HepG2 (cell line): ENCODE measurements at regions not wholly inside any gene's neighbourhood (a gene's known extent, or its start where the extent isn't known, plus 50 kb on each side); places are given as distances from the start of the nearest gene placed in this dataset.

Source experiments
- ATF2 ChIP-seq: sonication (generic); formaldehyde crosslinking; IDR thresholded peaks from 2 replicates; pipeline ENCODE4 v1.4.0; 2020; ENCODE audit warnings: missing genetic modification reagents
- CHCHD3 ChIP-seq: sonication (generic); formaldehyde crosslinking; IDR thresholded peaks from 2 replicates; pipeline ENCODE4 v1.8.0; 2022; ENCODE audit warnings: mild to moderate bottlenecking, missing genetic modification reagents, moderate library complexity
- GFI1 ChIP-seq: sonication (generic); formaldehyde crosslinking; IDR thresholded peaks from 2 replicates; pipeline ENCODE4 v1.5.0; 2020; ENCODE audit warnings: missing genetic modification reagents, mild to moderate bottlenecking, borderline replicate concordance
- HNRNPL ChIP-seq: fragments of 200-400 bp; formaldehyde crosslinking; IDR thresholded peaks from 2 replicates; pipeline ENCODE4 v1.6.1; 2017; ENCODE audit warnings: mild to moderate bottlenecking, low read depth, low read length
- IRF2 ChIP-seq: IDR thresholded peaks from 2 replicates; pipeline ENCODE4 v1.6.1; 2018; ENCODE audit warnings: missing genetic modification reagents, missing compliant biosample characterization
- IRF9 ChIP-seq: sonication (generic); formaldehyde crosslinking; IDR thresholded peaks from 2 replicates; pipeline ENCODE4 v1.8.0; 2022; ENCODE audit warnings: missing genetic modification reagents, mild to moderate bottlenecking, borderline replicate concordance
- KLF16 ChIP-seq, 2 experiments: sonication (generic) in 1 of 2; formaldehyde crosslinking in 1 of 2; IDR thresholded peaks; 2 replicates each; pipeline versions ENCODE4 v1.6.1 to v1.8.0; 2016 to 2023; ENCODE audit warnings: missing genetic modification reagents in 2 of 2, missing compliant biosample characterization in 1 of 2
- MED13 ChIP-seq: sonication (generic); formaldehyde crosslinking; IDR thresholded peaks from 2 replicates; pipeline ENCODE4 v1.5.0; 2020; ENCODE audit warnings: missing genetic modification reagents
- MEIS1 ChIP-seq: sonication (generic); formaldehyde crosslinking; IDR thresholded peaks from 2 replicates; pipeline ENCODE4 v1.9.0; 2021; ENCODE audit warnings: mild to moderate bottlenecking, missing genetic modification reagents, moderate library complexity, borderline replicate concordance
- MLLT10 ChIP-seq: sonication (generic); formaldehyde crosslinking; IDR thresholded peaks from 2 replicates; pipeline ENCODE4 v1.4.0; 2020; ENCODE audit warnings: missing genetic modification reagents
- MXD1 ChIP-seq: sonication (generic); formaldehyde crosslinking; IDR thresholded peaks from 2 replicates; pipeline ENCODE4 v1.4.0; 2020; ENCODE audit warnings: mild to moderate bottlenecking, missing genetic modification reagents
- NCOA2 ChIP-seq: sonication (generic); formaldehyde crosslinking; IDR thresholded peaks from 2 replicates; pipeline ENCODE4 v1.8.0; 2022; ENCODE audit warnings: inconsistent platforms
- PCBP2 ChIP-seq: fragments of 200-400 bp; formaldehyde crosslinking; optimal IDR thresholded peaks from 2 replicates; pipeline ENCODE3; 2018; ENCODE audit warnings: low read length, low read depth; ENCODE audit not compliant: poor library complexity, severe bottlenecking
- RXRB ChIP-seq: IDR thresholded peaks from 2 replicates; pipeline ENCODE4 v1.6.1; 2016; ENCODE audit warnings: borderline replicate concordance, missing genetic modification reagents, missing compliant biosample characterization
- THAP8 ChIP-seq: sonication (generic); formaldehyde crosslinking; IDR thresholded peaks from 2 replicates; pipeline ENCODE4 v1.5.1; 2020; ENCODE audit warnings: missing genetic modification reagents, mild to moderate bottlenecking, borderline replicate concordance
- ZBTB14 ChIP-seq: sonication (generic); formaldehyde crosslinking; IDR thresholded peaks from 2 replicates; pipeline ENCODE4 v1.4.0; 2020; ENCODE audit warnings: missing genetic modification reagents
- ZKSCAN8 ChIP-seq: IDR thresholded peaks from 2 replicates; pipeline ENCODE4 v1.6.1; 2016; ENCODE audit warnings: borderline replicate concordance, missing genetic modification reagents, missing compliant biosample characterization
- ZNF234 ChIP-seq: sonication (generic); formaldehyde crosslinking; conservative IDR thresholded peaks from 2 replicates; pipeline ENCODE4 v1.5.1; 2020; ENCODE audit warnings: mild to moderate bottlenecking, missing genetic modification reagents
- ZNF354B ChIP-seq: sonication (generic); formaldehyde crosslinking; IDR thresholded peaks from 2 replicates; pipeline ENCODE4 v1.8.0; 2022; ENCODE audit warnings: mild to moderate bottlenecking, missing genetic modification reagents
- ZNF362 ChIP-seq: sonication (generic); formaldehyde crosslinking; IDR thresholded peaks from 2 replicates; pipeline ENCODE4 v1.4.0; 2020; ENCODE audit warnings: missing genetic modification reagents, mild to moderate bottlenecking, borderline replicate concordance
- ZNF383 ChIP-seq: sonication (generic); formaldehyde crosslinking; IDR thresholded peaks from 2 replicates; pipeline ENCODE4 v1.4.0; 2020; ENCODE audit warnings: missing genetic modification reagents, mild to moderate bottlenecking, borderline replicate concordance
- ZNF780A ChIP-seq: sonication (generic); formaldehyde crosslinking; IDR thresholded peaks from 2 replicates; pipeline ENCODE4 v1.8.0; 2022; ENCODE audit warnings: mild to moderate bottlenecking, missing genetic modification reagents, moderate library complexity
- ZNF784 ChIP-seq: sonication (generic); formaldehyde crosslinking; IDR thresholded peaks from 2 replicates; pipeline ENCODE4 v1.5.1; 2020; ENCODE audit warnings: missing genetic modification reagents, mild to moderate bottlenecking, borderline replicate concordance

- peak; percentile 66; the same call in 1 of the 2 replicates for TF ChIP-seq MEIS1 (CRISPR knock-in tag)
- 0 out of 2 replicates have a peak, but pooled peaks have one; percentile 68 for TF ChIP-seq HNRNPL
- no peak for TF ChIP-seq ZNF383 (CRISPR knock-in tag)
- TF ChIP-seq MXD1 (CRISPR knock-in tag): no peak
- 0 out of 2 replicates have a peak, but pooled peaks have one; percentile 40 for TF ChIP-seq NCOA2 (CRISPR knock-in tag)
- TF ChIP-seq PCBP2: peak; percentile 10
- TF ChIP-seq ZNF354B (CRISPR knock-in tag): no peak
- TF ChIP-seq ZNF362: peak; percentile 29; the same call in 1 of the 2 replicates
- no peak for TF ChIP-seq ZKSCAN8
- TF ChIP-seq ZNF780A (CRISPR knock-in tag): peak; percentile 50; the same call in 1 of the 2 replicates
- TF ChIP-seq IRF9: 0 out of 2 replicates have a peak, but pooled peaks have one; percentile 13
- TF ChIP-seq MED13 (CRISPR knock-in tag): no peak
- TF ChIP-seq ZBTB14 (CRISPR knock-in tag): no peak
- peak; percentile 76; the same call in 1 of the 2 replicates for TF ChIP-seq ZNF784 (CRISPR knock-in tag)
- no peak for TF ChIP-seq GFI1 (CRISPR knock-in tag)
- no peak for TF ChIP-seq IRF2
- no peak for TF ChIP-seq MLLT10 (CRISPR knock-in tag)
- no peak for TF ChIP-seq ZNF234 (CRISPR knock-in tag)
- 0 out of 4 replicates have a peak, but pooled peaks of 1 of the 2 experiments have one; percentile 44 for TF ChIP-seq KLF16 (CRISPR knock-in tag; IDR thresholded peaks at IDR 0.05)
- 0 out of 2 replicates have a peak, but pooled peaks have one; percentile 44 for TF ChIP-seq ATF2 (CRISPR knock-in tag)
- peak; percentile 9; the same call in 1 of the 2 replicates for TF ChIP-seq RXRB (CRISPR knock-in tag)
- TF ChIP-seq CHCHD3 (CRISPR knock-in tag): 0 out of 2 replicates have a peak, but pooled peaks have one; percentile 33
- TF ChIP-seq THAP8 (CRISPR knock-in tag): no peak
Measured at GRCh38 chr2:43024515-43025011, 201.8 kb downstream of the ZFP36L2 start (continued).
